Erythroblast (primary cell): ENCODE measurements at regions not wholly inside any gene's neighbourhood (a gene's known extent, or its start where the extent isn't known, plus 50 kb on each side); places are given as distances from the start of the nearest gene placed in this dataset.

Experiments used
- GATA1 ChIP-seq: IDR thresholded peaks from 2 replicates; pipeline ENCODE4 v1.6.1; 2011; ENCODE audit warnings: low read depth, mild to moderate bottlenecking, control low read depth, low read length, moderate library complexity
- POLR2A ChIP-seq: IDR thresholded peaks from 2 replicates; pipeline ENCODE4 v1.6.1; 2011; ENCODE audit warnings: mild to moderate bottlenecking, low read length

DNA sequence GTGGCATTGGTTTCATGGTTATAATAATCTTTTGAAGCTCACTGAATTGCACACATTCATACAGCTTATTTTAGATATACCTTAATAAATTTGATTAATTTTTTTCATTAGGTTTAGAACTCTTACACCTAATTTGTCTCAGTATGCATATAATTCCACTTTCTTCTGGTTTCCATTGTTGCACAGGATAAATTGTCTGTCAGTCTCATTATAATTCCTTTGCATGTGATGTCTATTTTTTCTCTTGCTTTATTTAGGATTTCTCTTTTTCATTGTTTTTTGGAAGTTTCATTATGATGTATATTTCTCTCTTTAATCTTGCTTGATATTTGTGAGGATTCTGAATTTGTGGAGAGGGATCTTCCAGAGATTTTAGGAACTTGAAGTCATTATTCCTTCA is 84.7 kb downstream of the ARL5B start:
- TF ChIP-seq POLR2A (no peak), GATA1 (no peak)
